SH-SY5Y (cell line): ENCODE measurements at regions not wholly inside any gene's neighbourhood (a gene's known extent, or its start where the extent isn't known, plus 50 kb on each side); places are given as distances from the start of the nearest gene placed in this dataset.

ENCODE experiments used
- GATA2 ChIP-seq: IDR thresholded peaks from 2 replicates; pipeline ENCODE4 v1.6.1; 2011; ENCODE audit warnings: mild to moderate bottlenecking, low read depth, low read length
- GATA3 ChIP-seq: IDR thresholded peaks from 2 replicates; pipeline ENCODE4 v1.6.1; 2011; ENCODE audit warnings: low read depth, mild to moderate bottlenecking, low read length, moderate library complexity

- no peak for TF ChIP-seq GATA2
- no peak for TF ChIP-seq GATA3
Measured at GRCh38 chr22:22741843-22742242, 97.4 kb downstream of the GGTLC2 start.
